HepG2 (cell line): ENCODE measurements at regions not wholly inside any gene's neighbourhood (a gene's known extent, or its start where the extent isn't known, plus 50 kb on each side); places are given as distances from the start of the nearest gene placed in this dataset.

ENCODE experiments used
- ATAC-seq: fragments of 200-7000 bp; cut with Tn5 transposase; 3 replicates; pipeline ENCODE4 v1.9.1; 2020; ENCODE audit warnings: mild to moderate bottlenecking, moderate library complexity
- BruUV-seq: library from RNA; stranded (reverse); fragments of 400-500 nt; replicated peaks from 2 replicates; lab custom pipeline; 2021; lab: Mats Ljungman, UMichigan
- CTCF ChIA-PET: fragments of 300-600 bp; formaldehyde crosslinking; extraction: SDS; loops from one replicate; lab custom pipeline; 2021; ENCODE audit warnings: low total read pairs, inconsistent platforms, low intra/inter-chr PET ratio; lab: Yijun Ruan, JAX
- POLR2A ChIA-PET: fragments of 350-600 bp; sonication (Branson Sonifier 250); formaldehyde crosslinking; loops from one replicate; lab custom pipeline; 2020; ENCODE audit warnings: antibody characterized with exemption, inconsistent platforms; lab: Yijun Ruan, JAX
- DNase-seq: peaks from one replicate; pipeline ENCODE4 v3.0.0-alpha.2; 2015; ENCODE audit warnings: low spot score
- FAIRE-seq: peaks from 3 replicates; lab custom pipeline; 2011; peaks lifted over from hg19 to GRCh38; lab: Jason Lieb, UNC
- H2AFZ ChIP-seq: one replicate; pipeline ENCODE4 v1.6.1; 2011; ENCODE audit warnings: low read length, inconsistent platforms
- H3K27ac ChIP-seq: fragments of 300-600 bp; 3 replicates; pipeline ENCODE4 v1.8.0; 2011; ENCODE audit warnings: mixed run types, mild to moderate bottlenecking, mixed read lengths, low read length, inconsistent platforms; ENCODE audit not compliant: insufficient read depth; ENCODE audit errors: extremely low read length
- H3K27me3 ChIP-seq, 2 experiments: fragments of 200-600 bp in 1 of 2; 2 replicates in 1 of 2; 3 replicates in 1 of 2; pipeline versions ENCODE4 v1.6.0 to v1.8.0; 2011; ENCODE audit warnings: low read length in 2 of 2, mild to moderate bottlenecking in 2 of 2, moderate library complexity in 2 of 2, inconsistent platforms in 1 of 2; ENCODE audit not compliant: insufficient read depth in 2 of 2, control insufficient read depth in 1 of 2
- H3K36me3 ChIP-seq, 2 experiments: fragments of 200-600 bp in 1 of 2; replicated peaks in 1 of 2; 2 replicates in 1 of 2; 3 replicates in 1 of 2; pipeline versions ENCODE4 v1.5.1 to v1.8.0; 2011; ENCODE audit warnings: low read length in 2 of 2, inconsistent platforms in 1 of 2; ENCODE audit not compliant: insufficient read depth in 2 of 2, control insufficient read depth in 1 of 2
- H3K4me1 ChIP-seq: 2 replicates; pipeline ENCODE4 v1.5.1; 2012; ENCODE audit warnings: low read length, inconsistent platforms; ENCODE audit not compliant: insufficient read depth
- H3K4me2 ChIP-seq: 2 replicates; pipeline ENCODE4 v1.6.0; 2011; ENCODE audit warnings: low read depth, low read length, inconsistent platforms
- H3K4me3 ChIP-seq, 3 experiments: fragments of 200-600 bp in 1 of 3; sonication (generic), shearing (Covaris generic) in 1 of 3; replicated peaks in 1 of 3; 2 replicates each; pipeline ENCODE4 v1.5.1; 2011 to 2016; ENCODE audit warnings: low read length in 3 of 3, inconsistent platforms in 2 of 3, low read depth in 2 of 3, mild to moderate bottlenecking in 2 of 3, control low read depth in 1 of 3, mixed read lengths in 1 of 3; ENCODE audit not compliant: insufficient read depth in 1 of 3
- H3K79me2 ChIP-seq: one replicate; pipeline ENCODE4 v1.6.1; 2011; ENCODE audit warnings: low read length, inconsistent platforms; ENCODE audit not compliant: insufficient read depth
- H3K9ac ChIP-seq: 2 replicates; pipeline ENCODE4 v1.6.0; 2011; ENCODE audit warnings: mild to moderate bottlenecking, low read depth, low read length, inconsistent platforms; ENCODE audit not compliant: insufficient read depth
- H3K9me3 ChIP-seq: 2 replicates; pipeline ENCODE4 v1.5.1; 2012; ENCODE audit warnings: mild to moderate bottlenecking, low read length
- H4K20me1 ChIP-seq: 2 replicates; pipeline ENCODE4 v1.6.0; 2011; ENCODE audit warnings: inconsistent platforms, mild to moderate bottlenecking, low read length, moderate library complexity; ENCODE audit not compliant: insufficient read depth
- ATF7 ChIP-seq, 2 experiments: fragments of 450-650 bp in 1 of 2; sonication (generic) in 1 of 2; formaldehyde crosslinking in 1 of 2; IDR thresholded peaks; 2 replicates each; pipeline versions ENCODE4 v1.4.0 to v1.6.1; 2016 to 2020; ENCODE audit warnings: antibody characterized with exemption in 1 of 2, mild to moderate bottlenecking in 1 of 2, missing genetic modification reagents in 1 of 2
- BCL6 ChIP-seq: IDR thresholded peaks from 2 replicates; pipeline ENCODE4 v1.6.1; 2016; ENCODE audit warnings: missing genetic modification reagents, missing compliant biosample characterization
- CBX1 ChIP-seq: IDR thresholded peaks from one replicate; pipeline ENCODE4 v1.6.1; 2016; ENCODE audit warnings: antibody characterized with exemption, low read depth
- FUBP1 ChIP-seq: sonication (generic); formaldehyde crosslinking; IDR thresholded peaks from 2 replicates; pipeline ENCODE4 v1.5.1; 2020; ENCODE audit warnings: missing genetic modification reagents, mild to moderate bottlenecking, borderline replicate concordance
- MTA3 ChIP-seq: sonication (generic); formaldehyde crosslinking; IDR thresholded peaks from 2 replicates; pipeline ENCODE4 v1.4.0; 2020; ENCODE audit warnings: missing genetic modification reagents
- NRL ChIP-seq: sonication (generic); formaldehyde crosslinking; IDR thresholded peaks from 2 replicates; pipeline ENCODE4 v1.5.0; 2020; ENCODE audit warnings: missing genetic modification reagents, mild to moderate bottlenecking, moderate library complexity, borderline replicate concordance
- SNAPC2 ChIP-seq: sonication (generic); formaldehyde crosslinking; IDR thresholded peaks from 2 replicates; pipeline ENCODE4 v1.8.1; 2022; ENCODE audit warnings: mild to moderate bottlenecking, missing genetic modification reagents
- SRSF1 ChIP-seq: fragments of 200-400 bp; formaldehyde crosslinking; optimal IDR thresholded peaks from 2 replicates; pipeline ENCODE3; 2017; ENCODE audit warnings: mild to moderate bottlenecking, low read depth, low read length, moderate library complexity
- YEATS2 ChIP-seq: sonication (generic); formaldehyde crosslinking; IDR thresholded peaks from 2 replicates; pipeline ENCODE4 v1.4.0; 2020; ENCODE audit warnings: missing genetic modification reagents, borderline replicate concordance
- ZNF546 ChIP-seq: sonication (generic); formaldehyde crosslinking; conservative IDR thresholded peaks from 2 replicates; pipeline ENCODE4 v1.8.1; 2023; ENCODE audit warnings: mild to moderate bottlenecking, missing genetic modification reagents
- ZNF660 ChIP-seq: sonication (generic); formaldehyde crosslinking; IDR thresholded peaks from 2 replicates; pipeline ENCODE4 v1.5.1; 2020; ENCODE audit warnings: mild to moderate bottlenecking, low read depth, missing genetic modification reagents, borderline replicate concordance
- whole genome bisulfite sequencing: methylation state at CpG from one replicate; pipeline ENCODE4 v1.1.6; 2017; ENCODE audit warnings: low lambda C conversion rate; 5-methylcytosine and 5-hydroxymethylcytosine counted together
- in situ Hi-C: cut with HindIII; loops from 2 replicates; pipeline ENCODE4 v1.10.0; 2017; ENCODE audit warnings: low pct_unique_long_range_greater_than_20kb; ENCODE audit not compliant: extremely low pct_ligation_motif_present
- intact Hi-C: fragments of 100-400 bp; cut with micrococcal nuclease; formaldehyde crosslinking; loops from one replicate; pipeline ENCODE4 v1.10.0; 2022; ENCODE audit not compliant: unreplicated experiment
- TF ChIP-seq, protein P1 (sequence below): sonication (generic); formaldehyde crosslinking; IDR thresholded peaks from 2 replicates; pipeline ENCODE4 v1.8.1; 2023; ENCODE audit warnings: missing genetic modification reagents, inconsistent platforms, borderline replicate concordance

GRCh38 chr1:82920418-82921248 lies 1078.3 kb downstream of the TTLL7 start:
- ChIA-PET CTCF (no interaction called here), POLR2A (no interaction called here)
- no TSS peak for BruUV-seq
- ATAC-seq: no peak
- WGBS: 10% methylated on average over 4 of the region's 4 CpGs
- Histone ChIP-seq H4K20me1 (no peaks in the 10 kb centered on the region), H3K4me2 (no peak overlapping the region), H3K9ac (no peak overlapping the region), H3K9me3 (peaks cover 60% of the 10 kb centered on the region), H3K79me2 (no peaks in the 10 kb centered on the region), H3K27me3 (no peaks in the 10 kb centered on the region)
- no peak for FAIRE-seq
- no peak for DNase-seq
- no peak for TF ChIP-seq YEATS2 (CRISPR knock-in tag)
- TF ChIP-seq, protein P1, sequence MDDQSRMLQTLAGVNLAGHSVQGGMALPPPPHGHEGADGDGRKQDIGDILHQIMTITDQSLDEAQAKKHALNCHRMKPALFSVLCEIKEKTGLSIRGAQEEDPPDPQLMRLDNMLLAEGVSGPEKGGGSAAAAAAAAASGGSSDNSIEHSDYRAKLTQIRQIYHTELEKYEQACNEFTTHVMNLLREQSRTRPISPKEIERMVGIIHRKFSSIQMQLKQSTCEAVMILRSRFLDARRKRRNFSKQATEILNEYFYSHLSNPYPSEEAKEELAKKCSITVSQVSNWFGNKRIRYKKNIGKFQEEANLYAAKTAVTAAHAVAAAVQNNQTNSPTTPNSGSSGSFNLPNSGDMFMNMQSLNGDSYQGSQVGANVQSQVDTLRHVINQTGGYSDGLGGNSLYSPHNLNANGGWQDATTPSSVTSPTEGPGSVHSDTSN (CRISPR knock-in tag): no peak
- no peak for TF ChIP-seq BCL6
- TF ChIP-seq SNAPC2: no peak
- TF ChIP-seq CBX1: no peak
- TF ChIP-seq ZNF546: no peak
- TF ChIP-seq NRL (CRISPR knock-in tag): no peak
- TF ChIP-seq SRSF1: no peak
- no peak for TF ChIP-seq ZNF660 (CRISPR knock-in tag)
- no peak for TF ChIP-seq ATF7 (IDR thresholded peaks at IDR 0.05)
- TF ChIP-seq ATF7 (CRISPR knock-in tag; IDR thresholded peaks at IDR 0.05): no peak
- TF ChIP-seq FUBP1: no peak
- TF ChIP-seq MTA3 (CRISPR knock-in tag): no peak
- TF ChIP-seq, all 625 proteins: peak for 0
- H3K4me3 ChIP-seq: no peak overlapping the region
- in situ Hi-C loops (no loop called here), intact Hi-C loops (no loop called here)
- H3K27ac ChIP-seq: no peak overlapping the region
- H3K4me1 ChIP-seq: no peaks in the 10 kb centered on the region
- H2AFZ ChIP-seq: no peak overlapping the region
- no peaks in the 10 kb centered on the region for H3K36me3 ChIP-seq
